ENCODE measurements at regions not wholly inside any gene's neighbourhood (a gene's known extent, or its start where the extent isn't known, plus 50 kb on each side); places are given as distances from the start of the nearest gene placed in this dataset.

DNA sequence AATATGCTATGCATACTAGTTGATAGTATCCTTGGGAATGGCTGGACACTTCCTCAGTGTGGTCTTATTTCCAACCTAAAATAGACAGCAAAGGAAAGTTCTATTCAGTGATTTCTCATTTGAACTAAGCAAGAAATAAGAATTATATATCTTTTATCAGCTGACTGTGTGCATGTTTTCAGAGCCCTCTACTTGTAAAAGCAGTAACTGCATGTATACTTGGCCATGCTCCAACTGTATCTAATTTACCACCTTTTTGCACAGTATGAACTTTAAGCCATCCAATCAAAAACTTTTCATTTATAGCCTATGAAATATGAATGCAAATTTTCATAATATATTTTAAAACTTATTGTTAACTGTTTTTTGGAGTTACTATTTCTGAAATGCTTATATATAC, 136.4 kb upstream of the PCDH9 start:
- TF ChIP-seq POLR2A (IDR thresholded peaks at IDR 0.05): no peak
- TF ChIP-seq, protein P1, sequence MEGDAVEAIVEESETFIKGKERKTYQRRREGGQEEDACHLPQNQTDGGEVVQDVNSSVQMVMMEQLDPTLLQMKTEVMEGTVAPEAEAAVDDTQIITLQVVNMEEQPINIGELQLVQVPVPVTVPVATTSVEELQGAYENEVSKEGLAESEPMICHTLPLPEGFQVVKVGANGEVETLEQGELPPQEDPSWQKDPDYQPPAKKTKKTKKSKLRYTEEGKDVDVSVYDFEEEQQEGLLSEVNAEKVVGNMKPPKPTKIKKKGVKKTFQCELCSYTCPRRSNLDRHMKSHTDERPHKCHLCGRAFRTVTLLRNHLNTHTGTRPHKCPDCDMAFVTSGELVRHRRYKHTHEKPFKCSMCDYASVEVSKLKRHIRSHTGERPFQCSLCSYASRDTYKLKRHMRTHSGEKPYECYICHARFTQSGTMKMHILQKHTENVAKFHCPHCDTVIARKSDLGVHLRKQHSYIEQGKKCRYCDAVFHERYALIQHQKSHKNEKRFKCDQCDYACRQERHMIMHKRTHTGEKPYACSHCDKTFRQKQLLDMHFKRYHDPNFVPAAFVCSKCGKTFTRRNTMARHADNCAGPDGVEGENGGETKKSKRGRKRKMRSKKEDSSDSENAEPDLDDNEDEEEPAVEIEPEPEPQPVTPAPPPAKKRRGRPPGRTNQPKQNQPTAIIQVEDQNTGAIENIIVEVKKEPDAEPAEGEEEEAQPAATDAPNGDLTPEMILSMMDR (IDR thresholded peaks at IDR 0.05): no peak
- Histone ChIP-seq H3K4me3 (replicated peaks in 1 of 3) (no peak overlapping the region), H3K9me3 (no peaks in the 10 kb centered on the region), H3K4me1 (no peaks in the 10 kb centered on the region), H3K27me3 (no peaks in the 10 kb centered on the region), H3K27ac (no peak overlapping the region), H3K36me3 (no peaks in the 10 kb centered on the region)
- intact Hi-C loops (cut with DNase I): no loop called here
- DNase-seq: no peak

DNA sequence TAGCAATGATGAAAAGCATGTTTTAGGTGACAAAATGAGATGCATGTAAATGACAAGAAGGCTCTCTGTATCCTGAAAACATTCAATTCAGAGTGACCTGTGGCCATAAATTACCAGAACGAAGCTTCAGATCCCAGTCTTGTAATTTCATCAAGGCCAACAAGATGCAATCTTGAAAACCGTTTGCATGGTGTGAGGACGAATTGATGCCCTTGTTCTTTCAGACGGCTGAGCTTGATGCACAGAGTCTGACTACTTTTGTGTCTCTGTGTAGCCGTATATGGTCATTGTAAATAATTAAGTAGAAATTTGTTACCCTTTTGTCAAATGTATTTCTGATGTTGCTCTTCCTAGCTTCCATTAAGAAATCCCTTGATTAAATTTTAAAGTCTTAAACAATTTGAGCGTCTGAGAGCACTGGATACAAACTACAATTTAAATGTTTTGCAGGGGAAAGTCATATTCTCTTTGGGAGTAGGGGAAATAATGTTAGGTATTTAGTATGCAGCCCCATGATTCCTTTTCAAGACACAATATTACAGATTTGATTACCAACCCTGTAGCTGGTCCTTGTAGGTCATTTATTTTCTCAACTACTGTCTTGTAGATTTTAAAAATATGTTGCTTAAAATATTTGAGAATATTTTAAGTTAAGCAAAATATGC, 125.8 kb upstream of the PCDH9 start:
- Histone ChIP-seq H3K9me3 (no peaks in the 10 kb centered on the region), H3K4me3 (replicated peaks in 1 of 3) (no peak overlapping the region), H3K27me3 (no peaks in the 10 kb centered on the region), H3K36me3 (no peaks in the 10 kb centered on the region), H3K4me1 (no peaks in the 10 kb centered on the region), H3K27ac (no peak overlapping the region)
- TF ChIP-seq POLR2A (IDR thresholded peaks at IDR 0.05): no peak
- TF ChIP-seq, protein P1 (IDR thresholded peaks at IDR 0.05): no peak
- WGBS, 2 donors: 69 to 78% methylated on average over 6 of the region's 6 CpGs
- intact Hi-C loops (cut with DNase I): no loop called here
- no peak for DNase-seq

DNA sequence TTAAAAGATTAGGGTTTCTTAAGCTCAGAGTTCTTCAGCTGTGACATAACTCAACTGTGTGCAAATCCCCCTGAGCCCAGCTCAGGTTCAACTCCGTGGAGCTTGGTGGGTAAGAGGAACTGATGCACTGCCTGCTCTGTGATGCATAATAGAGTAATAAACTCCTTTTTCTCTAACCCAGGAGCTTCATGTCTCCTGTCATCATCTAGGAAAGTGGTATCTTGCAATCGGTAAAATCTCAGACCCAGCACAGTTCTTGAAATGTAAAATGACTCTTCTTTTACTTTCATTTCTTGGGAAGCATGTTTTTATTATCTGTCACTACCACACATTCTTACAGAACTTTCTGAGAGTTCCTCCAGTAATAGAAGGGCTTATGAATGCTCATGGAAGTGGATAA, 123.8 kb upstream of the PCDH9 start:
- Histone ChIP-seq H3K4me3 (replicated peaks in 1 of 3) (no peak overlapping the region), H3K27ac (no peak overlapping the region), H3K4me1 (no peaks in the 10 kb centered on the region), H3K9me3 (no peaks in the 10 kb centered on the region), H3K27me3 (no peaks in the 10 kb centered on the region), H3K36me3 (no peaks in the 10 kb centered on the region)
- DNase-seq: no peak
- 52 to 56% methylated on average over 2 of the region's 2 CpGs for WGBS, 2 donors
- intact Hi-C loops (cut with DNase I): no loop called here
- no peak for TF ChIP-seq POLR2A (IDR thresholded peaks at IDR 0.05)
- TF ChIP-seq, protein P1 (IDR thresholded peaks at IDR 0.05): no peak

DNA sequence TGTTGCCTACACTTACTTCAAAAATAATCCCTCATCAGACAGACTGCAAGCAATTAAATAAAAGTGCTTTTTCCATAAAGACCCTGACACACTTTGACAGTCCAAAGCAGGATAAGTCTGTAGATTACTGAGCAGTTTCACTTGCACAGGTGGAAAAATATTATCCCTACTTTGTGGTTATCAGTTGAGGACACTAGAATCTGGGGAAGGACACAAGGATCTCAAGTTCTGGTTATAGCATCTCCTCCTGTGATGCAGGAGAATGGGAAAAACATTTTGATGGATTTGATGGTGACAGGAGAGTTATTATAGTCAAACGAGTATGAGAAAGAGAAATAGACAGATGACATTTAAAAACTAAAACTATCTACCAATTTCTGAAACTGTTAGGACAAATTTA, 122.9 kb upstream of the PCDH9 start:
- no peaks in the 10 kb centered on the region for H3K4me1 ChIP-seq
- no peaks in the 10 kb centered on the region for H3K27me3 ChIP-seq
- H3K4me3 ChIP-seq (replicated peaks in 1 of 3): no peak overlapping the region
- no peak for DNase-seq
- H3K27ac ChIP-seq: no peak overlapping the region
- 63 to 66% methylated on average over 1 of the region's 1 CpG for WGBS, 2 donors
- TF ChIP-seq POLR2A (IDR thresholded peaks at IDR 0.05): no peak
- TF ChIP-seq, protein P1 (IDR thresholded peaks at IDR 0.05): no peak
- intact Hi-C loops (cut with DNase I): no loop called here
- H3K36me3 ChIP-seq: no peaks in the 10 kb centered on the region
- H3K9me3 ChIP-seq: no peaks in the 10 kb centered on the region

DNA sequence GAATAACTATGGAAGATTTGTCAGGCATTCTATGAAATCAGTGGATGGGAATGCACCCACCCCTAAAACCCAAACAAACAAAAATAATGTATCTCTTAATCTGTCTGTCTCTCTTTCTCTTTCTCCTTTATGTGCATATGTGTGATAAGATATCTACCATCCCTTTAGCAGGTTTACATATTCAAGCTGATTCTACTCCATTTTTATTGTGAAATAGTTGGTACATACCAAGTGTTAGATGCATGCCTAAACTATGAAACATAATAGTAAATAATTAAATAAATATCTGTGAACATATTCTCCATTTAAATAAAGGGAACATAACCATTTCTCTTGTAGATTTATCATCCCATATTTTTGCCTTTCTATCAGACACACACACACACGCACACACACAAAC, 121.8 kb upstream of the PCDH9 start:
- 96% methylated on average over 1 of the region's 1 CpG for WGBS, 2 donors
- Histone ChIP-seq H3K27ac (no peak overlapping the region), H3K9me3 (no peaks in the 10 kb centered on the region), H3K4me3 (replicated peaks in 1 of 3) (no peak overlapping the region), H3K27me3 (no peaks in the 10 kb centered on the region), H3K36me3 (no peaks in the 10 kb centered on the region), H3K4me1 (no peaks in the 10 kb centered on the region)
- TF ChIP-seq, protein P1 (IDR thresholded peaks at IDR 0.05): no peak
- no peak for TF ChIP-seq POLR2A (IDR thresholded peaks at IDR 0.05)
- DNase-seq: no peak
- intact Hi-C loops (cut with DNase I): no loop called here
